H1 (cell line): ENCODE measurements at regions not wholly inside any gene's neighbourhood (a gene's known extent, or its start where the extent isn't known, plus 50 kb on each side); places are given as distances from the start of the nearest gene placed in this dataset.

Experiments
- CTCF ChIA-PET: fragments of 300-600 bp; sonication (Branson Sonifier 250); formaldehyde crosslinking; loops from one replicate; lab custom pipeline; 2021; ENCODE audit not compliant: partially characterized antibody; lab: Charles Lee
- POLR2A ChIA-PET: fragments of 300-600 bp; sonication (Branson Sonifier 250); formaldehyde crosslinking; loops from one replicate; lab custom pipeline; 2021; ENCODE audit warnings: inconsistent platforms; ENCODE audit not compliant: partially characterized antibody; lab: Charles Lee
- DNase-seq, 2 experiments: peaks; one replicate each; pipeline versions ENCODE4 v3.0.0 to v3.0.0-alpha.2; 2010 to 2022; ENCODE audit warnings: low spot score in 2 of 2, low read depth in 1 of 2, mixed read lengths in 1 of 2
- FAIRE-seq: peaks from 2 replicates; lab custom pipeline; 2011; peaks lifted over from hg19 to GRCh38; lab: Jason Lieb, UNC
- H2AFZ ChIP-seq: 2 replicates; pipeline ENCODE4 v1.8.1; 2012; ENCODE audit warnings: low read length, inconsistent platforms
- H2AK5ac ChIP-seq: 2 replicates; pipeline ENCODE4 v1.6.1; 2013; ENCODE audit warnings: low read depth, low read length
- H2BK120ac ChIP-seq: replicated peaks from 2 replicates; pipeline ENCODE3; 2013; ENCODE audit warnings: low read depth, low read length, inconsistent platforms
- H2BK12ac ChIP-seq: 2 replicates; pipeline ENCODE4 v1.6.1; 2013; ENCODE audit warnings: low read depth, low read length
- H2BK15ac ChIP-seq: 2 replicates; pipeline ENCODE4 v1.6.1; 2013; ENCODE audit warnings: low read length
- H2BK20ac ChIP-seq: 2 replicates; pipeline ENCODE4 v1.6.1; 2013; ENCODE audit warnings: low read length
- H2BK5ac ChIP-seq: 2 replicates; pipeline ENCODE4 v1.6.1; 2013; ENCODE audit warnings: low read depth, low read length
- H3K14ac ChIP-seq: 2 replicates; pipeline ENCODE4 v1.6.1; 2013; ENCODE audit warnings: inconsistent platforms; ENCODE audit not compliant: insufficient read length
- H3K18ac ChIP-seq: 2 replicates; pipeline ENCODE4 v1.6.1; 2013; ENCODE audit warnings: low read length; ENCODE audit errors: extremely low read depth
- H3K23ac ChIP-seq: 2 replicates; pipeline ENCODE4 v1.6.1; 2013; ENCODE audit warnings: inconsistent platforms; ENCODE audit not compliant: insufficient read length
- H3K23me2 ChIP-seq: 2 replicates; pipeline ENCODE4 v1.6.1; 2013; ENCODE audit warnings: low read depth, low read length
- H3K27ac ChIP-seq: 2 replicates; pipeline ENCODE4 v1.6.1; 2011; ENCODE audit warnings: low read depth, low read length, inconsistent platforms
- H3K27me3 ChIP-seq, 4 experiments: replicated peaks in 1 of 4; 1 replicate in 1 of 4; 2 replicates in 3 of 4; pipeline versions ENCODE4 v1.6.1 to v1.8.1; 2011 to 2013; ENCODE audit warnings: low read length in 3 of 4, mild to moderate bottlenecking in 3 of 4, inconsistent platforms in 2 of 4, mixed read lengths in 2 of 4, moderate library complexity in 1 of 4; ENCODE audit not compliant: control insufficient read depth in 3 of 4, insufficient read depth in 3 of 4; ENCODE audit errors: extremely low read depth in 1 of 4
- H3K36me3 ChIP-seq, 4 experiments: 2 replicates each; pipeline versions ENCODE4 v1.6.1 to v1.8.1; 2011 to 2013; ENCODE audit warnings: mild to moderate bottlenecking in 4 of 4, low read length in 3 of 4, moderate library complexity in 2 of 4, control low read depth in 1 of 4, inconsistent platforms in 1 of 4; ENCODE audit not compliant: insufficient read depth in 4 of 4, control insufficient read depth in 2 of 4
- H3K4ac ChIP-seq: replicated peaks from 2 replicates; pipeline ENCODE3; 2013; ENCODE audit warnings: low read length, low read depth, mixed read lengths, inconsistent platforms; ENCODE audit not compliant: insufficient read length
- H3K4me1 ChIP-seq, 4 experiments: replicated peaks in 1 of 4; 1 replicate in 1 of 4; 2 replicates in 3 of 4; pipeline versions ENCODE4 v1.6.1 to v1.8.1; 2011 to 2013; ENCODE audit warnings: low read length in 3 of 4, inconsistent platforms in 2 of 4, mixed read lengths in 1 of 4; ENCODE audit not compliant: insufficient read depth in 4 of 4, control insufficient read depth in 3 of 4
- H3K4me2 ChIP-seq, 2 experiments: 2 replicates each; pipeline versions ENCODE4 v1.6.1 to v1.8.1; 2011 to 2013; ENCODE audit warnings: low read depth in 2 of 2, low read length in 2 of 2, control low read depth in 1 of 2, inconsistent platforms in 1 of 2, mild to moderate bottlenecking in 1 of 2; ENCODE audit not compliant: insufficient read depth in 1 of 2
- H3K4me3 ChIP-seq, 4 experiments: fragments of 200-600, 300-600 bp in 1 of 4; sonication (generic), shearing (Covaris generic), sonication (Bioruptor Twin) in 1 of 4; 2 replicates each; pipeline versions ENCODE4 v1.5.1 to v1.8.1; 2011 to 2016; ENCODE audit warnings: low read length in 4 of 4, low read depth in 3 of 4, control low read depth in 2 of 4, inconsistent platforms in 2 of 4, mild to moderate bottlenecking in 2 of 4, mixed read lengths in 1 of 4, moderate library complexity in 1 of 4; ENCODE audit not compliant: insufficient read depth in 2 of 4; ENCODE audit errors: extremely low read depth in 1 of 4
- H3K56ac ChIP-seq: replicated peaks from 2 replicates; pipeline ENCODE3; 2013; ENCODE audit warnings: low read depth, mild to moderate bottlenecking, mixed read lengths, low read length, inconsistent platforms; ENCODE audit not compliant: insufficient read length
- H3K79me1 ChIP-seq: 2 replicates; pipeline ENCODE4 v1.6.1; 2013; ENCODE audit warnings: low read depth, low read length, control low read depth
- H3K79me2 ChIP-seq, 2 experiments: 2 replicates each; pipeline versions ENCODE4 v1.6.1 to v1.8.1; 2012 to 2013; ENCODE audit warnings: low read length in 2 of 2, mild to moderate bottlenecking in 2 of 2, inconsistent platforms in 1 of 2; ENCODE audit not compliant: insufficient read depth in 2 of 2, control insufficient read depth in 1 of 2
- H3K9ac ChIP-seq, 4 experiments: replicated peaks in 1 of 4; 1 replicate in 1 of 4; 2 replicates in 3 of 4; pipeline versions ENCODE4 v1.6.1 to v1.8.1; 2011 to 2013; ENCODE audit warnings: low read depth in 3 of 4, low read length in 3 of 4, control low read depth in 2 of 4, mild to moderate bottlenecking in 2 of 4, moderate library complexity in 2 of 4, inconsistent platforms in 1 of 4; ENCODE audit errors: extremely low read depth in 1 of 4
- H3K9me3 ChIP-seq, 2 experiments: 2 replicates each; pipeline versions ENCODE4 v1.6.1 to v1.8.1; 2012 to 2013; ENCODE audit warnings: mild to moderate bottlenecking in 2 of 2, moderate library complexity in 2 of 2, control low read depth in 1 of 2, inconsistent platforms in 1 of 2, low read depth in 1 of 2, low read length in 1 of 2, mixed read lengths in 1 of 2; ENCODE audit not compliant: insufficient read depth in 2 of 2
- H4K20me1 ChIP-seq, 2 experiments: replicated peaks in 1 of 2; 2 replicates each; pipeline versions ENCODE3 to v1.8.1; 2011 to 2013; ENCODE audit warnings: inconsistent platforms in 2 of 2, low read length in 2 of 2, mild to moderate bottlenecking in 1 of 2; ENCODE audit not compliant: insufficient read depth in 2 of 2, control insufficient read depth in 1 of 2
- H4K5ac ChIP-seq: 2 replicates; pipeline ENCODE4 v1.6.1; 2013; ENCODE audit warnings: low read length, low read depth, mixed read lengths, inconsistent platforms; ENCODE audit not compliant: insufficient read length
- H4K8ac ChIP-seq: 2 replicates; pipeline ENCODE4 v1.8.0; 2013; ENCODE audit warnings: mild to moderate bottlenecking, moderate library complexity, low read length, inconsistent platforms; ENCODE audit not compliant: insufficient read depth; ENCODE audit errors: extremely low read depth
- H4K91ac ChIP-seq: replicated peaks from 2 replicates; pipeline ENCODE3; 2013; ENCODE audit warnings: low read length, mixed read lengths, inconsistent platforms; ENCODE audit not compliant: insufficient read length
- CBX5 ChIP-seq: fragments of 300-800, 300-1000 bp; sonication (generic); IDR thresholded peaks from 2 replicates; pipeline ENCODE4 v1.7.1; 2016; ENCODE audit warnings: antibody characterized with exemption, low read length, low read depth
- CBX8 ChIP-seq: fragments of 300-800, 300-1000 bp; sonication (generic); IDR thresholded peaks from 2 replicates; pipeline ENCODE4 v1.7.1; 2016; ENCODE audit warnings: low read depth, low read length, borderline replicate concordance
- SIX5 ChIP-seq: IDR thresholded peaks from 2 replicates; pipeline ENCODE4 v1.6.1; 2011; ENCODE audit warnings: mild to moderate bottlenecking, low read depth, low read length
- SRF ChIP-seq: IDR thresholded peaks from 2 replicates; pipeline ENCODE4 v1.6.1; 2011; ENCODE audit warnings: mild to moderate bottlenecking, low read depth, low read length, moderate library complexity
- TEAD4 ChIP-seq: IDR thresholded peaks from 2 replicates; pipeline ENCODE4 v1.6.1; 2012; ENCODE audit warnings: low read depth, low read length, inconsistent platforms, mixed read lengths
- WGBS, 2 experiments: shearing (Covaris generic) in 1 of 2; methylation state at CpG; one replicate each; pipeline versions ENCODE4 v1.1.6 to v1.1.7; 2013 to 2015; ENCODE audit warnings: low lambda C conversion rate in 2 of 2, mixed read lengths in 2 of 2, inconsistent platforms in 1 of 2, low coverage in 1 of 2, missing lambda C conversion rate in 1 of 2; ENCODE audit not compliant: insufficient replicate concordance in 2 of 2, insufficient coverage in 1 of 2, insufficient read length in 1 of 2; ENCODE audit errors: extremely low coverage in 1 of 2, missing lambda C conversion rate in 1 of 2; 5-methylcytosine and 5-hydroxymethylcytosine counted together

DNA sequence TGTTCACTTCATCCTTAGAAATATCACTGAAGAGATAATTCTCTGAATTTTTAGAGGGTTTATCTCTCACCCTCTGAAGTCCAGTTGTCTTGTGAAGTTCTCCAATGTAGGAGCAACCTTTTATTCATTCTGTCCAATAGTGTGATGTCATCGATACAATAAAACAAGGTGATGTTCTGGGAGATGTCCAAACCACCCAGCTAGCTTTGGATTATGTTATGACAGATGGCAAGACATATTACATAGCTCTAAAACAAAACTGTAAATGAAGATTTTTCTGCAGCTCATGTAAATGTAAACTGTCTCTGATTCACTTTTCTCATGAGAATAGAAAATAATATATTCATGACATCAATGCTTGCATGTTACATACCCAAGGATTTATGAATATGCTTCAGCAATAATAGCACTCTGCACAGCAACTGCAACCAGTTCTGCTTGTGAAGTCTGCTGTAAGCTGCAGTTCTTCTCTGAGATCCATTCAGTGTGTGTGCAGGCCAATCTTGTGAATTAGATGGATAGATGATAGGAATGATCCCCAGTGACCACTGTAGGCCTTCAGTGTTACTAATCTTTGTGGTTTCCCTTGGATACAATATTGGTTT lies 172.6 kb upstream of the CDH12 start:
- no peak overlapping the region for H3K18ac ChIP-seq
- no peak overlapping the region for H3K23ac ChIP-seq
- no peak overlapping the region for H4K8ac ChIP-seq
- no peak overlapping the region for H3K4me3 ChIP-seq
- H2BK120ac ChIP-seq: no peak overlapping the region
- no peak overlapping the region for H2BK5ac ChIP-seq
- H2AK5ac ChIP-seq: no peak overlapping the region
- DNase-seq (no peak), FAIRE-seq (no peak)
- no peak overlapping the region for H4K5ac ChIP-seq
- 100% methylated on average over 1 of the region's 1 CpG; no CpG with 5 or more reads in 1 of the 2 experiments for WGBS, 2 experiments
- no peak overlapping the region for H2AFZ ChIP-seq
- H2BK15ac ChIP-seq: no peak overlapping the region
- H3K27ac ChIP-seq: no peak overlapping the region
- POLR2A ChIA-PET: no interaction called here
- no peaks in the 10 kb centered on the region for H3K79me1 ChIP-seq
- H3K36me3 ChIP-seq: no peaks in the 10 kb centered on the region
- no peak overlapping the region for H2BK20ac ChIP-seq
- no peak overlapping the region for H2BK12ac ChIP-seq
- H4K91ac ChIP-seq: no peak overlapping the region
- TF ChIP-seq CBX5 (no peak), SIX5 (no peak), TEAD4 (no peak), CBX8 (no peak), SRF (no peak)
- CTCF ChIA-PET: no interaction called here
- no peak overlapping the region for H3K9ac ChIP-seq
- H3K9me3 ChIP-seq: no peaks in the 10 kb centered on the region
- H3K79me2 ChIP-seq: no peaks in the 10 kb centered on the region
- no peaks in the 10 kb centered on the region for H3K27me3 ChIP-seq
- no peak overlapping the region for H3K4me2 ChIP-seq
- H3K23me2 ChIP-seq: no peaks in the 10 kb centered on the region
- H3K4ac ChIP-seq: no peak overlapping the region
- H3K56ac ChIP-seq: no peak overlapping the region
- no peaks in the 10 kb centered on the region for H4K20me1 ChIP-seq
- H3K14ac ChIP-seq: no peak overlapping the region
- no peaks in the 10 kb centered on the region for H3K4me1 ChIP-seq
